B cell (primary cell): ENCODE measurements at regions not wholly inside any gene's neighbourhood (a gene's known extent, or its start where the extent isn't known, plus 50 kb on each side); places are given as distances from the start of the nearest gene placed in this dataset.

Experiments used
- ATAC-seq: fragments of 200-7000 bp; cut with Tn5 transposase; one replicate; pipeline ENCODE4 v1.10.0; 2021; ENCODE audit warnings: low read depth, mild to moderate bottlenecking, moderate number of reproducible peaks, moderate library complexity
- CTCF ChIA-PET: fragments of 350-600 bp; sonication (Branson Sonifier 250); formaldehyde crosslinking; loops from one replicate; lab custom pipeline; 2021; ENCODE audit warnings: antibody characterized with exemption, inconsistent platforms; lab: Charles Lee
- POLR2A ChIA-PET: fragments of 350-600 bp; sonication (Branson Sonifier 250); formaldehyde crosslinking; loops from one replicate; lab custom pipeline; 2021; ENCODE audit warnings: antibody characterized with exemption; lab: Charles Lee
- DNase-seq: peaks from one replicate; pipeline ENCODE4 v3.0.0; 2013
- H2AFZ ChIP-seq: 2 replicates; pipeline ENCODE4 v1.6.1; 2012; ENCODE audit warnings: mild to moderate bottlenecking, low read depth, low read length; ENCODE audit not compliant: insufficient read depth, poor library complexity, severe bottlenecking
- H3K27ac ChIP-seq, 2 donors: 1 replicate in 1 of 2; 2 replicates in 1 of 2; pipeline ENCODE4 v1.5.1; 2012 to 2013; ENCODE audit warnings: low read length in 2 of 2, mild to moderate bottlenecking in 2 of 2, moderate library complexity in 1 of 2
- H3K27me3 ChIP-seq, 4 experiments: fragments of 200-600 bp in 1 of 4; sonication (generic) in 1 of 4; replicated peaks in 1 of 4; 1 replicate in 2 of 4; 2 replicates in 2 of 4; pipeline versions ENCODE4 v1.6.1 to v1.7.0; 2013 to 2016; ENCODE audit warnings: low read length in 3 of 4, mild to moderate bottlenecking in 2 of 4, mixed read lengths in 1 of 4, moderate library complexity in 1 of 4; ENCODE audit not compliant: insufficient read depth in 4 of 4, control insufficient read depth in 3 of 4; ENCODE audit errors: control extremely low read depth in 1 of 4
- H3K36me3 ChIP-seq, 2 experiments: replicated peaks in 1 of 2; 1 replicate in 1 of 2; 2 replicates in 1 of 2; pipeline versions ENCODE4 v1.6.1 to v1.7.1; 2013; ENCODE audit warnings: low read length in 1 of 2; ENCODE audit not compliant: insufficient read depth in 2 of 2, control insufficient read depth in 1 of 2; ENCODE audit errors: control extremely low read depth in 1 of 2, extremely low read depth in 1 of 2
- H3K4me1 ChIP-seq, 2 donors: fragments of 200-600 bp in 1 of 2; sonication (generic) in 1 of 2; 1 replicate in 1 of 2; 2 replicates in 1 of 2; pipeline versions ENCODE4 v1.5.1 to v1.6.1; 2013 to 2017; ENCODE audit warnings: low read length in 2 of 2; ENCODE audit not compliant: control insufficient read depth in 2 of 2, insufficient read depth in 2 of 2
- H3K4me2 ChIP-seq: replicated peaks from 2 replicates; pipeline ENCODE3; 2012; ENCODE audit warnings: mild to moderate bottlenecking, low read depth, low read length; ENCODE audit not compliant: poor library complexity, severe bottlenecking
- H3K4me3 ChIP-seq, 5 experiments: fragments of 200-600 bp in 1 of 5; sonication (generic) in 1 of 5; 1 replicate in 3 of 5; 2 replicates in 2 of 5; pipeline versions ENCODE4 v1.5.1 to v1.7.0; 2011 to 2016; ENCODE audit warnings: low read length in 4 of 5, mild to moderate bottlenecking in 4 of 5, low read depth in 2 of 5, control low read depth in 1 of 5, moderate library complexity in 1 of 5; ENCODE audit not compliant: insufficient read depth in 1 of 5; ENCODE audit errors: control extremely low read depth in 1 of 5, extremely low read depth in 1 of 5
- H3K79me2 ChIP-seq: fragments of 200-600 bp; sonication (generic); one replicate; pipeline ENCODE4 v1.6.0; 2016; ENCODE audit warnings: low read length; ENCODE audit not compliant: control insufficient read depth, insufficient read depth
- H3K9ac ChIP-seq: fragments of 200-600 bp; sonication (generic); 2 replicates; pipeline ENCODE4 v1.6.1; 2017; ENCODE audit warnings: mild to moderate bottlenecking, low read length, moderate library complexity
- H3K9me3 ChIP-seq, 3 donors: one replicate each; pipeline versions ENCODE4 v1.6.1 to v1.7.1; 2013; ENCODE audit warnings: low read length in 2 of 3; ENCODE audit not compliant: control insufficient read depth in 2 of 3, insufficient read depth in 1 of 3; ENCODE audit errors: control extremely low read depth in 1 of 3
- H4K20me1 ChIP-seq: 2 replicates; pipeline ENCODE4 v1.6.0; 2012; ENCODE audit warnings: mild to moderate bottlenecking, low read length; ENCODE audit not compliant: insufficient read depth, control insufficient read depth, poor library complexity, severe bottlenecking
- H3K27ac Mint-ChIP-seq: one replicate; pipeline ENCODE4 v1.8.0; 2021; ENCODE audit warnings: mixed read lengths
- H3K27me3 Mint-ChIP-seq: one replicate; pipeline ENCODE4 v1.8.0; 2021; ENCODE audit warnings: mixed read lengths
- H3K4me1 Mint-ChIP-seq: one replicate; pipeline ENCODE4 v1.8.0; 2021; ENCODE audit warnings: mixed read lengths
- H3K4me3 Mint-ChIP-seq: one replicate; pipeline ENCODE4 v1.8.0; 2021; ENCODE audit warnings: mixed read lengths
- H3K9me3 Mint-ChIP-seq: one replicate; pipeline ENCODE4 v1.8.0; 2022; ENCODE audit warnings: mixed read lengths; ENCODE audit not compliant: insufficient read depth
- EZH2 ChIP-seq: IDR thresholded peaks from 2 replicates; pipeline ENCODE4 v1.6.1; 2012; ENCODE audit warnings: borderline replicate concordance, low read depth, mild to moderate bottlenecking, moderate library complexity, low read length; ENCODE audit not compliant: insufficient read depth, poor library complexity, severe bottlenecking
- WGBS: methylation state at CpG from one replicate; pipeline ENCODE4 v1.1.5; 2013; ENCODE audit warnings: missing lambda C conversion rate; ENCODE audit not compliant: insufficient coverage; 5-methylcytosine and 5-hydroxymethylcytosine counted together
- intact Hi-C: fragments of 100-400 bp; cut with micrococcal nuclease; formaldehyde crosslinking; loops from one replicate; pipeline ENCODE4 v1.10.0; 2022
- TF ChIP-seq, protein P1 (sequence below): fragments of 200-600 bp; IDR thresholded peaks from one replicate; pipeline ENCODE4 v1.8.0; 2022; ENCODE audit warnings: antibody characterized with exemption, mild to moderate bottlenecking

DNA sequence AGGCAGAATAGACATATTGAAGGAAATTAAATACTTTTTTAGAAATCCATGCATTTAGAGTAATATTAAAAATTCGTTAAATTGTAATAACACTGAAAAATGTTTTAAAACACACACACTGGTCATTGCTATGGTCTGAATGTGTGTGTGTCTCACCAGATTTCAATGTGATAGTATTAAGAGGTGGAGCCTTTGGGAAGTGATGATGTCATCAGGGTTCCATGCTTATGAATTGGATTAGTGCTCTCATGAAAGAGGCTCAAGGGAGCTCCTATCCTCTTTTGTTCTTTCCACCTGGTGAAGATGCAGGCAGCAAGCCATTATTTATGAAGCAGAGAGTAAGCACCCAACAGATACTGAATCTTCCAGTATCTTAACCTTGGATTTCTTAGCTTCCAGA, 441.8 kb downstream of the CDH2 start:
- H3K27me3 ChIP-seq, result no peaks in the 10 kb centered on the region
- intact Hi-C loops, result no loop called here
- H3K79me2 ChIP-seq, result no peaks in the 10 kb centered on the region
- H3K36me3 ChIP-seq, result no peaks in the 10 kb centered on the region
- Mint-ChIP-seq H3K27me3 (no peaks in the 10 kb centered on the region), H3K9me3 (no peaks in the 10 kb centered on the region), H3K4me1 (no peaks in the 10 kb centered on the region), H3K4me3 (no peak overlapping the region), H3K27ac (no peak overlapping the region)
- no peak overlapping the region for H3K4me3 ChIP-seq
- H3K9me3 ChIP-seq, result peaks cover 0 to 2% (median 0%) of the 10 kb centered on the region in 3 donors
- H3K27ac ChIP-seq, result no peak overlapping the region
- no peak overlapping the region for H3K9ac ChIP-seq
- WGBS, result no CpG with 5 or more reads among the region's 1 CpG
- no peak overlapping the region for H3K4me2 ChIP-seq
- no peak for TF ChIP-seq EZH2
- TF ChIP-seq, protein P1, sequence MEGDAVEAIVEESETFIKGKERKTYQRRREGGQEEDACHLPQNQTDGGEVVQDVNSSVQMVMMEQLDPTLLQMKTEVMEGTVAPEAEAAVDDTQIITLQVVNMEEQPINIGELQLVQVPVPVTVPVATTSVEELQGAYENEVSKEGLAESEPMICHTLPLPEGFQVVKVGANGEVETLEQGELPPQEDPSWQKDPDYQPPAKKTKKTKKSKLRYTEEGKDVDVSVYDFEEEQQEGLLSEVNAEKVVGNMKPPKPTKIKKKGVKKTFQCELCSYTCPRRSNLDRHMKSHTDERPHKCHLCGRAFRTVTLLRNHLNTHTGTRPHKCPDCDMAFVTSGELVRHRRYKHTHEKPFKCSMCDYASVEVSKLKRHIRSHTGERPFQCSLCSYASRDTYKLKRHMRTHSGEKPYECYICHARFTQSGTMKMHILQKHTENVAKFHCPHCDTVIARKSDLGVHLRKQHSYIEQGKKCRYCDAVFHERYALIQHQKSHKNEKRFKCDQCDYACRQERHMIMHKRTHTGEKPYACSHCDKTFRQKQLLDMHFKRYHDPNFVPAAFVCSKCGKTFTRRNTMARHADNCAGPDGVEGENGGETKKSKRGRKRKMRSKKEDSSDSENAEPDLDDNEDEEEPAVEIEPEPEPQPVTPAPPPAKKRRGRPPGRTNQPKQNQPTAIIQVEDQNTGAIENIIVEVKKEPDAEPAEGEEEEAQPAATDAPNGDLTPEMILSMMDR, result no peak
- H3K4me1 ChIP-seq, result no peaks in the 10 kb centered on the region
- no peaks in the 10 kb centered on the region for H4K20me1 ChIP-seq
- POLR2A ChIA-PET, result no interaction called here
- CTCF ChIA-PET, result no interaction called here
- no peak overlapping the region for H2AFZ ChIP-seq
- ATAC-seq, result no peak
- no peak for DNase-seq

DNA sequence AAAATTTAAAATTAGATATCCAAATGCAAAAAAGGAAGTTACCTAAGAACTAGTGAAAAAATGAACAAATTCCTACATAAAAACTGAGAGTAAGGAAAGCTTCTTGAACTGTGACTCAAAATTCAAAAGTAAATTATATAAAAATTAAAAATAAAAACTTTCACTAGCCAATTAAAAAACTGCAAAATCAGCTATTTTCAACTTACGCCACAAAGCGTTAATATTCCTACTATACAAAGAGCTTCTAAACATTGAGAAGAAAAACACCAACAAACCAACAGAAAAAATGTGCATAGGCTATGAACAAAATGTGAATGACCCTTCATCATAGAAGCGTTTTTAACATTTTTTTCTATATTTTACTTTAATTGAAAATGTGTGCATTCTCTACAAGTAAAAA, 445.7 kb downstream of the CDH2 start:
- Histone ChIP-seq H3K4me3 (no peak overlapping the region), H3K36me3 (no peaks in the 10 kb centered on the region), H3K9me3 (peaks cover 0 to 3% (median 0%) of the 10 kb centered on the region in 3 donors), H4K20me1 (no peaks in the 10 kb centered on the region), H2AFZ (no peak overlapping the region), H3K27ac (no peak overlapping the region), H3K9ac (no peak overlapping the region), H3K4me2 (no peak overlapping the region), H3K79me2 (no peaks in the 10 kb centered on the region), H3K27me3 (no peaks in the 10 kb centered on the region), H3K4me1 (no peaks in the 10 kb centered on the region)
- Mint-ChIP-seq H3K4me3 (no peak overlapping the region), H3K9me3 (peaks cover 5% of the 10 kb centered on the region), H3K4me1 (no peaks in the 10 kb centered on the region), H3K27ac (no peak overlapping the region), H3K27me3 (no peaks in the 10 kb centered on the region)
- no peak for TF ChIP-seq EZH2
- TF ChIP-seq, protein P1, result no peak
- ATAC-seq (no peak), DNase-seq (no peak)
- CTCF ChIA-PET, result no interaction called here
- intact Hi-C loops, result no loop called here
- 100% methylated on average over 2 of the region's 3 CpGs for WGBS
- POLR2A ChIA-PET, result no interaction called here
